GM12878 (cell line): ENCODE measurements at regions not wholly inside any gene's neighbourhood (a gene's known extent, or its start where the extent isn't known, plus 50 kb on each side); places are given as distances from the start of the nearest gene placed in this dataset.

Source experiments
- ATAC-seq: fragments of 200-7000 bp; cut with Tn5 transposase; 3 replicates; pipeline ENCODE4 v1.9.1; 2020; ENCODE audit warnings: mild to moderate bottlenecking, moderate library complexity
- BruUV-seq: library from RNA; stranded (reverse); fragments of 400-500 nt; replicated peaks from 2 replicates; lab custom pipeline; 2021; lab: Mats Ljungman, UMichigan
- CTCF ChIA-PET: fragments of 300-600 bp; sonication (Branson Sonifier 250); formaldehyde crosslinking; extraction: SDS; loops from one replicate; lab custom pipeline; 2021; ENCODE audit warnings: inconsistent platforms; lab: Yijun Ruan, JAX
- POLR2A ChIA-PET: fragments of 350-600 bp; formaldehyde crosslinking; extraction: SDS; loops from one replicate; lab custom pipeline; 2021; ENCODE audit warnings: inconsistent platforms; lab: Charles Lee
- RAD21 ChIA-PET: fragments of 300-600 bp; sonication (Branson Sonifier 250); formaldehyde crosslinking; loops from one replicate; lab custom pipeline; 2023; ENCODE audit warnings: antibody characterized with exemption; ENCODE audit not compliant: unreplicated experiment; lab: Charles Lee
- SMC1A ChIA-PET: fragments of 300-600 bp; sonication (Branson Sonifier 250); formaldehyde crosslinking; loops from one replicate; lab custom pipeline; 2023; ENCODE audit not compliant: unreplicated experiment, uncharacterized antibody; lab: Charles Lee
- DNase-seq: peaks from one replicate; pipeline ENCODE4 v3.0.0-alpha.2; 2011; ENCODE audit warnings: low read depth, low spot score
- FAIRE-seq: peaks from 3 replicates; lab custom pipeline; 2011; peaks lifted over from hg19 to GRCh38; lab: Jason Lieb, UNC
- H2AFZ ChIP-seq: 2 replicates; pipeline ENCODE4 v1.6.0; 2011; ENCODE audit warnings: low read depth, low read length, control low read depth; ENCODE audit not compliant: control insufficient read depth
- H3K27ac ChIP-seq: 2 replicates; pipeline ENCODE4 v1.5.1; 2011; ENCODE audit warnings: control low read depth; ENCODE audit not compliant: control insufficient read depth, insufficient read depth
- H3K27me3 ChIP-seq, 2 experiments: replicated peaks in 1 of 2; 2 replicates each; pipeline versions ENCODE4 v1.6.0 to v1.6.1; 2011; ENCODE audit warnings: low read length in 1 of 2; ENCODE audit not compliant: control insufficient read depth in 2 of 2, insufficient read depth in 2 of 2
- H3K36me3 ChIP-seq, 2 experiments: 2 replicates each; pipeline ENCODE4 v1.5.1; 2011; ENCODE audit warnings: low read length in 1 of 2; ENCODE audit not compliant: control insufficient read depth in 2 of 2, insufficient read depth in 2 of 2
- H3K4me1 ChIP-seq: 2 replicates; pipeline ENCODE4 v1.6.1; 2011; ENCODE audit warnings: mild to moderate bottlenecking, low read length, moderate library complexity, mixed read lengths; ENCODE audit not compliant: control insufficient read depth, insufficient read depth
- H3K4me2 ChIP-seq: 2 replicates; pipeline ENCODE4 v1.6.0; 2011; ENCODE audit warnings: control low read depth; ENCODE audit not compliant: control insufficient read depth, insufficient read depth
- H3K4me3 ChIP-seq: fragments of 200-600 bp; sonication (generic); 2 replicates; pipeline ENCODE4 v1.5.1; 2016
- H3K79me2 ChIP-seq: 2 replicates; pipeline ENCODE4 v1.6.0; 2011; ENCODE audit warnings: low read length; ENCODE audit not compliant: control insufficient read depth, insufficient read depth
- H3K9ac ChIP-seq: 2 replicates; pipeline ENCODE4 v1.8.0; 2011; ENCODE audit warnings: low read length, control low read depth, mixed read lengths; ENCODE audit not compliant: control insufficient read depth, insufficient read depth
- H3K9me3 ChIP-seq: replicated peaks from 3 replicates; pipeline ENCODE4 v1.5.1; 2011; ENCODE audit warnings: mild to moderate bottlenecking, low read length; ENCODE audit not compliant: control insufficient read depth, insufficient read depth
- H4K20me1 ChIP-seq: 2 replicates; pipeline ENCODE4 v1.6.0; 2011; ENCODE audit not compliant: control insufficient read depth, insufficient read depth
- BCL11A ChIP-seq: IDR thresholded peaks from 2 replicates; pipeline ENCODE4 v1.6.1; 2011; ENCODE audit warnings: low read depth, low read length
- BHLHE40 ChIP-seq, 2 experiments: fragments of 450-650 bp in 1 of 2; IDR thresholded peaks; 2 replicates each; pipeline ENCODE4 v1.6.1; 2011 to 2017; ENCODE audit warnings: low read depth in 2 of 2, borderline replicate concordance in 1 of 2, improper control_type of control experiment in 1 of 2, low read length in 1 of 2, mild to moderate bottlenecking in 1 of 2
- RB1 ChIP-seq: fragments of 450-650 bp; formaldehyde crosslinking; IDR thresholded peaks from 2 replicates; pipeline ENCODE4 v1.6.1; 2017; ENCODE audit warnings: mild to moderate bottlenecking, borderline replicate concordance
- WGBS: methylation state at CpG from one replicate; pipeline ENCODE4 v1.1.6; 2016; ENCODE audit warnings: low lambda C conversion rate; ENCODE audit not compliant: insufficient replicate concordance, insufficient coverage; ENCODE audit errors: missing lambda C conversion rate; 5-methylcytosine and 5-hydroxymethylcytosine counted together
- in situ Hi-C: fragments of 300-500 bp; cut with MboI; formaldehyde crosslinking; loops from 9 replicates; pipeline ENCODE4 v1.14.3; 2018; ENCODE audit warnings: mixed read lengths
- intact Hi-C: fragments of 100-400 bp; cut with micrococcal nuclease; formaldehyde crosslinking; loops from one replicate; pipeline ENCODE4 v1.14.2; 2022; ENCODE audit not compliant: unreplicated experiment
- TF ChIP-seq, protein P1 (sequence below): fragments of 450-650 bp; IDR thresholded peaks from 2 replicates; pipeline ENCODE4 v1.6.1; 2016; ENCODE audit warnings: mild to moderate bottlenecking
- TF ChIP-seq, protein P2 (sequence below): IDR thresholded peaks from 2 replicates; pipeline ENCODE4 v1.6.1; 2012; ENCODE audit warnings: mild to moderate bottlenecking, low read depth, low read length

DNA sequence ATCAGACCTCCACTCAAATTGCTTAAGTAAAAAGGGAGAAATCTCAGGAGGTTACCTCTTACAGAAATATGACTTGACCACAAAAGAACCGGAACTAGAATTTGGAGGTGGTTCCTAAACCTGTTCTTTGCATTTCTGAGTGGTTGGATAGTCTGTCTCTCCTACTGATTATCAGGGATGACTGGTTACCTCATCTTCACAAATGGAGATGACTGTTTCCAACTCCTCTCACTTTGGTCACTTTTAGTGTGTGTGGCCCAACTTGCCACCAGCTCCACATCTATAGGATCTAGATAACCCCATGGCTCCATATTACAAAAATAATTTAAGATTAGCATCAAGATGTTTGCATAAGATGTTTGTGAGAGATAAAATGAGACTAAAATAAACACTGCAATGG is 95.5 kb downstream of the CCDC71L start:
- POLR2A ChIA-PET: interaction anchor here (0.6 kb wide), 1 partner anchor 77 kb away, joined by 3 read pairs; no protein-coding TSS in a partner anchor
- BruUV-seq: no TSS peak
- no peak overlapping the region for H2AFZ ChIP-seq
- H3K27me3 ChIP-seq: no peaks in the 10 kb centered on the region
- H3K4me3 ChIP-seq: no peak overlapping the region
- H3K9ac ChIP-seq: no peak overlapping the region
- FAIRE-seq (no peak), DNase-seq (no peak), ATAC-seq (no peak)
- RAD21 ChIA-PET: no interaction called here
- intact Hi-C loops (no loop called here), in situ Hi-C loops (no loop called here)
- H3K79me2 ChIP-seq: no peaks in the 10 kb centered on the region
- H3K27ac ChIP-seq: no peak overlapping the region
- no peak overlapping the region for H3K4me2 ChIP-seq
- TF ChIP-seq RB1 (no peak), BCL11A (no peak), BHLHE40 (IDR thresholded peaks at IDR 0.05; ENCODE audit: borderline replicate concordance in 1 of 2, low read depth in 2 of 2, low read length in 1 of 2) (no peak)
- TF ChIP-seq, protein P1, sequence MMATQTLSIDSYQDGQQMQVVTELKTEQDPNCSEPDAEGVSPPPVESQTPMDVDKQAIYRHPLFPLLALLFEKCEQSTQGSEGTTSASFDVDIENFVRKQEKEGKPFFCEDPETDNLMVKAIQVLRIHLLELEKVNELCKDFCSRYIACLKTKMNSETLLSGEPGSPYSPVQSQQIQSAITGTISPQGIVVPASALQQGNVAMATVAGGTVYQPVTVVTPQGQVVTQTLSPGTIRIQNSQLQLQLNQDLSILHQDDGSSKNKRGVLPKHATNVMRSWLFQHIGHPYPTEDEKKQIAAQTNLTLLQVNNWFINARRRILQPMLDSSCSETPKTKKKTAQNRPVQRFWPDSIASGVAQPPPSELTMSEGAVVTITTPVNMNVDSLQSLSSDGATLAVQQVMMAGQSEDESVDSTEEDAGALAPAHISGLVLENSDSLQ: peak; percentile 69
- TF ChIP-seq, protein P2, sequence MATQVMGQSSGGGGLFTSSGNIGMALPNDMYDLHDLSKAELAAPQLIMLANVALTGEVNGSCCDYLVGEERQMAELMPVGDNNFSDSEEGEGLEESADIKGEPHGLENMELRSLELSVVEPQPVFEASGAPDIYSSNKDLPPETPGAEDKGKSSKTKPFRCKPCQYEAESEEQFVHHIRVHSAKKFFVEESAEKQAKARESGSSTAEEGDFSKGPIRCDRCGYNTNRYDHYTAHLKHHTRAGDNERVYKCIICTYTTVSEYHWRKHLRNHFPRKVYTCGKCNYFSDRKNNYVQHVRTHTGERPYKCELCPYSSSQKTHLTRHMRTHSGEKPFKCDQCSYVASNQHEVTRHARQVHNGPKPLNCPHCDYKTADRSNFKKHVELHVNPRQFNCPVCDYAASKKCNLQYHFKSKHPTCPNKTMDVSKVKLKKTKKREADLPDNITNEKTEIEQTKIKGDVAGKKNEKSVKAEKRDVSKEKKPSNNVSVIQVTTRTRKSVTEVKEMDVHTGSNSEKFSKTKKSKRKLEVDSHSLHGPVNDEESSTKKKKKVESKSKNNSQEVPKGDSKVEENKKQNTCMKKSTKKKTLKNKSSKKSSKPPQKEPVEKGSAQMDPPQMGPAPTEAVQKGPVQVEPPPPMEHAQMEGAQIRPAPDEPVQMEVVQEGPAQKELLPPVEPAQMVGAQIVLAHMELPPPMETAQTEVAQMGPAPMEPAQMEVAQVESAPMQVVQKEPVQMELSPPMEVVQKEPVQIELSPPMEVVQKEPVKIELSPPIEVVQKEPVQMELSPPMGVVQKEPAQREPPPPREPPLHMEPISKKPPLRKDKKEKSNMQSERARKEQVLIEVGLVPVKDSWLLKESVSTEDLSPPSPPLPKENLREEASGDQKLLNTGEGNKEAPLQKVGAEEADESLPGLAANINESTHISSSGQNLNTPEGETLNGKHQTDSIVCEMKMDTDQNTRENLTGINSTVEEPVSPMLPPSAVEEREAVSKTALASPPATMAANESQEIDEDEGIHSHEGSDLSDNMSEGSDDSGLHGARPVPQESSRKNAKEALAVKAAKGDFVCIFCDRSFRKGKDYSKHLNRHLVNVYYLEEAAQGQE: no peak
- no peaks in the 10 kb centered on the region for H3K36me3 ChIP-seq
- H3K4me1 ChIP-seq: peaks cover 7% of the 10 kb centered on the region; the same call in 1 of the 2 replicates
- CTCF ChIA-PET: no interaction called here
- SMC1A ChIA-PET: interaction anchor here (1.0 kb wide), 1 partner anchor 23 kb away, joined by 3 read pairs; no protein-coding TSS in a partner anchor
- H4K20me1 ChIP-seq: no peaks in the 10 kb centered on the region
- H3K9me3 ChIP-seq: no peaks in the 10 kb centered on the region
- 35% methylated on average over 1 of the region's 1 CpG for WGBS
